ENCODE measurements at regions not wholly inside any gene's neighbourhood (a gene's known extent, or its start where the extent isn't known, plus 50 kb on each side); places are given as distances from the start of the nearest gene placed in this dataset.

DNA sequence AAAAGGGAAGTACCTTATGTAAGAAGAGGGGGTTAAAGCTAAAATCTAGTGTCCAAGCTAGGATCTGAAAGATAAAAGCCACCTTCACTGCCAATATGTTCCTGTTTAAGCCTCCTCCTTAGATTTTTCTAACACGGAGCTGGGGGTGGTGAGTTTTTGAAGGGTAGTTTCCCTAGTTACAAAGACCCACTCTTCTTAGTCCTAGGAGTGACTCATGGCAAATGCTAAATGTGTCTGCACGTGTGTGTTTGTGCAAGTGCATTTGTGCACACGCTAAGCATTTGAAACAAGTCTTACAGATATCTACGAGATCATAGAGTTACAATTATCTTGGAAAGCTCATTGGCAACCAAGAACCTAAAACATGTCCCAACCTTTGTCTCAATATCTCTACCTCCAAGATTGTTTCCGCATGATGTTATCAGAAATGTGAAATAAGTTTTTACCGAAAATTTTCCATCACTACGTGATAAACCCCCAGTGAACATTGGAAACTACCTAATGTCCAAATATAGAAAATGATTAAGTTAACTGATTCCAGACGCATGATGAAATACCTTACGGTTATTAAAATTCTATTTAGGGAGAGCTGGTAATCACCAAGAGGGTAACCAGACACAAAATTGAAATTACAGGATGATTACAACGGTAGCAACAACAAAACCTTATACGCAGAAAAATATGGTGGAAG, 78.0 kb upstream of the HRH2 start:
- H3K4me1 ChIP-seq = peaks cover 15 to 28% (median 25%) of the 10 kb centered on the region in 10 experiments
- no peak overlapping the region for H3K9ac ChIP-seq
- no peak for TF ChIP-seq Cebpa-rat (IDR thresholded peaks at IDR 0.05)
- peaks cover 4 to 31% (median 15%) of the 10 kb centered on the region in 11 experiments; a peak in 19 of 22 replicates for H3K9me3 ChIP-seq (replicated peaks in 1 of 11)
- no peaks in the 10 kb centered on the region for H3K27me3 ChIP-seq
- no peaks in the 10 kb centered on the region for H4K20me1 ChIP-seq
- no peak overlapping the region for H3K27ac ChIP-seq
- H3K4me2 ChIP-seq = no peak overlapping the region
- no peaks in the 10 kb centered on the region for H3K36me3 ChIP-seq
- H3K4me3 ChIP-seq = no peak overlapping the region

DNA sequence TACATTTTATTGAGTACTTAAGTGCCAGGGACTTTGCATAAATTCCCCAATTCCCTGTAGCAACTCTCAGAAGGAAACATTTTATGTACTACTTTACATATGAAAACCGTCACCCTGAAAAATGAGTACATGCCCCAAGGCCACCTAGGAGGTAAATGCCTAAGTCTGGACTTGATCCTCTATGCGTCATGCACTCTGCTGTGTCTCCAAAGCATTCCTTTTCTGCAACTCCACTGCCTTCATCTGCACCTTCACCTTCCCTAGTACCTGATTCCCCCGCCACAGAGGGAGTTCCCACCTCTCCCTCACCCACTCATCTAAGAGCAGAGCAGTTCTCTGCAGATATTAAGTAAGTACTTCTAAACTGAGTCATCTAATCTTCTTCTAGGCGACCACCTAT, 75.2 kb upstream of the HRH2 start:
- H3K36me3 ChIP-seq = no peaks in the 10 kb centered on the region
- no peak for TF ChIP-seq Cebpa-rat (IDR thresholded peaks at IDR 0.05)
- no peaks in the 10 kb centered on the region for H4K20me1 ChIP-seq
- H3K4me3 ChIP-seq = no peak overlapping the region
- H3K4me2 ChIP-seq = no peak overlapping the region
- peaks cover 0 to 10% (median 4%) of the 10 kb centered on the region in 10 experiments; a peak in 14 of 20 replicates for H3K4me1 ChIP-seq
- peaks cover 4 to 45% (median 15%) of the 10 kb centered on the region in 11 experiments; a peak in 19 of 22 replicates for H3K9me3 ChIP-seq (replicated peaks in 1 of 11)
- H3K27me3 ChIP-seq = no peaks in the 10 kb centered on the region
- H3K9ac ChIP-seq = no peak overlapping the region
- H3K27ac ChIP-seq = no peak overlapping the region

DNA sequence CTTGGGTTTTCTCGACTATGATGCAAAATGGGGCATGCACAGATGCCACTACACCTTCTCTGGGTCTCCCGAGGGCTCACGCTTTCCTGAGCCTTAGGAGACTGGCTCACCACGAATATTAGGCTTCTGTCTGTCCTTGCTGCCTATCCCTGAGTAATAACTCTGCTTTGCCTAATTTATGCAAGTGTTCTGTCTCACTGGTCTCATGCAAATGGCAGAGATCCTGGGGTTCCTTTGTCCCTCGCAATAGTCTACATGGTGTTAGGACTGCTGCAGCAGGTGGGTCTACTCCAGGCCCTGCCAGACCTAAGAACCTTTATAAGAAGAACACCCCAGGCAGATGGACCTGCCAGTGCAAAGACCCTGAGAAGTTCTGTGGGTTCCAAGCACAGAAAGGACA, 72.3 kb upstream of the HRH2 start:
- Histone ChIP-seq H3K27ac (no peak overlapping the region), H3K4me1 (peaks cover 4 to 28% (median 6%) of the 10 kb centered on the region in 10 experiments; a peak in 18 of 20 replicates), H3K4me3 (no peak overlapping the region), H3K36me3 (no peaks in the 10 kb centered on the region), H3K9me3 (replicated peaks in 1 of 11) (peaks cover 4 to 45% (median 13%) of the 10 kb centered on the region in 11 experiments; a peak in 19 of 22 replicates), H3K9ac (no peak overlapping the region), H3K27me3 (no peaks in the 10 kb centered on the region), H3K4me2 (no peak overlapping the region), H4K20me1 (no peaks in the 10 kb centered on the region)
- no peak for TF ChIP-seq Cebpa-rat (IDR thresholded peaks at IDR 0.05)

DNA sequence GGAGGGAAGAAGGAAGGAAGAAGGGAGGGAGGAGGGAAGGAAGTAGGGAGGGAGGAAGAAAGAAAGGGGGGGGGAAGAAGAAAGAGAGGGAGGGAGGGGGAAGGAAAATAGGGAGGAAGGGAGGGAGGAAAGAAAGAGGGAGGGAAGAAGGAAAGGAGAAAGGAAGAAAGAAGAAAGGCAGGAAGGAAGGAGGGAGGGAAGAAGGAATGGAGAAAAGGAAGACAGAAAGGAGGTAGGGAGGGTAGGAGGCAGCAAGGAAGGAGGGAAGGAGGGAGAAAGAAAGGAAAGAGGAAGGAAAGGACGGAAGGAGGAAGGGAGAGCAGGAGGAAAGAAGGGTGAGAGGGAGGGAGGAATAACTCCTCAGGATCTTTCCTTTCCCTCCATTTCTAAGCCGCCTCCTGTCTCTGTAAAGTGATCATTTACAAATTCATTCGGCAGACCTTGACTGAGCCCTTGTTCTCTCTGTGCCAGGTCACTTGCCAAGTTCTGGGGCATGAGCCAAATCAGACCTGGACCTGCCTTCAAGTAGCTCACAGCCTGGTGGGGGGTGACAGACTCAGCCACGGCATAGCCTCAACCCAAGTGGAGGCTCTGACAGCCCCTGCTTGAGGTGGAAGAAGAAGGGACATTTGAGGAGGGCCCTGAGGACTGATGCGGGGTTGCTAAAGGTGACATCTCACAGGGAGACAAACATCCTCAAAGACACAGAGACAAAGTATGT, 69.0 kb upstream of the HRH2 start:
- Histone ChIP-seq H3K4me2 (peak overlapping the region in 2 of 11 experiments; percentile 74 to 93; a peak in 3 of 22 replicates), H3K9ac (no peak overlapping the region), H3K4me3 (no peak overlapping the region), H3K27ac (peak overlapping the region in 2 of 11 experiments; percentile 66 to 73; a peak in 5 of 22 replicates), H3K9me3 (replicated peaks in 1 of 11) (peaks cover 0 to 22% (median 0%) of the 10 kb centered on the region in 11 experiments; a peak in 8 of 22 replicates), H4K20me1 (no peaks in the 10 kb centered on the region), H3K36me3 (no peaks in the 10 kb centered on the region), H3K27me3 (no peaks in the 10 kb centered on the region), H3K4me1 (peaks cover 7 to 46% (median 13%) of the 10 kb centered on the region in 10 experiments; a peak in 18 of 20 replicates)
- TF ChIP-seq Cebpa-rat (IDR thresholded peaks at IDR 0.05) = no peak

DNA sequence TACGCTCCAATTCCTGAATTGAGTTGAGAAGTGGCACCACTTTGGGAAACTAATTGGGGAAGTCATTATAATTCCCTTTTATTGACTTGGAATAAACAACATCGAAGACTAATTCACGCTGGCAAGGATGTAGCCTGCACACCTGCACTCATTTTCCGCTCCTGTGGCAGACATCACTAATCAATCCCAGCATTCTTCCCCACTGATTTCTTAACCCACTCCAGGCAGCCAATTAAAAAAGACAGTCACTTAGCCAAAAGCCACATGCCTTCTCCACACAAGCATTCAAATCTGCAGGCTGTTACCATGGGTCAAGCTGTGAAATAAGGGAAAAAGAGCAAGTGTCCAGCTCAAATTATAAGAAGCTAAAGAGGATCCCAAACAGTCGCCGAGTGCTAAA, 68.2 kb upstream of the HRH2 start:
- no peaks in the 10 kb centered on the region for H3K27me3 ChIP-seq
- H3K4me3 ChIP-seq = no peak overlapping the region
- no peaks in the 10 kb centered on the region for H4K20me1 ChIP-seq
- no peaks in the 10 kb centered on the region for H3K36me3 ChIP-seq
- H3K9me3 ChIP-seq (replicated peaks in 1 of 11) = peaks cover 0 to 27% (median 0%) of the 10 kb centered on the region in 11 experiments; a peak in 7 of 22 replicates
- TF ChIP-seq Cebpa-rat (IDR thresholded peaks at IDR 0.05) = no peak
- peak overlapping the region in 3 of 11 experiments; percentile 36 to 73 (median 66); a peak in 5 of 22 replicates for H3K27ac ChIP-seq
- H3K4me2 ChIP-seq = peak overlapping the region in 3 of 11 experiments; percentile 74 to 93 (median 79); a peak in 6 of 22 replicates
- H3K9ac ChIP-seq = 0 out of 22 replicates have a peak overlapping the region, but pooled peaks of 1 of the 11 experiments have one; percentile 29
- H3K4me1 ChIP-seq = peaks cover 7 to 46% (median 13%) of the 10 kb centered on the region in 10 experiments; a peak in 18 of 20 replicates

DNA sequence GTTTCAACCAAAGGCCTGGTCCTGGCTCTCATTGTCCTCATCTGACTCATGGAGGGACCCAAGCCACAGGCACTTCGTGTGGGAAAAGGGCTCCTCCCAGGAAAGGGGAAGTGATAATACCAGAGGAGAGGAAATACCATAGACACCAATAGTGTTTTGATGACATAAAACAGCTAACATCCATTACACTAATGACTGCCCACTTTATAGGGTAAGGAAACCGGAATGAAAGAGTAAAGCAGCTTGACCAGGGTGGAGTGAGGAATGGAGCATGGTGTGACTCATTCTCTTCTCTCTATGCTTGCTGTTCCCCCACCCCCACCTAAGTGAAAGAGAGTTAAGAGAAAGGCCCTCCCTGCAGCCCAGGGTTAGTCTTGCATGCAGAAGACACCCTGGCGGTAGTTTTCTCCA, 67.4 kb upstream of the HRH2 start:
- Histone ChIP-seq H4K20me1 (no peaks in the 10 kb centered on the region), H3K36me3 (no peaks in the 10 kb centered on the region), H3K4me2 (peak overlapping the region in 10 of 11 experiments; percentile 4 to 93 (median 66); a peak in 20 of 22 replicates), H3K4me1 (peaks cover 7 to 46% (median 13%) of the 10 kb centered on the region in 10 experiments; a peak in 18 of 20 replicates), H3K4me3 (no peak overlapping the region), H3K27me3 (no peaks in the 10 kb centered on the region), H3K27ac (peak overlapping the region in 4 of 11 experiments; percentile 36 to 73 (median 64); a peak in 8 of 22 replicates), H3K9ac (peak overlapping the region in 2 of 11 experiments; percentile 46 to 47; a peak in 3 of 22 replicates), H3K9me3 (replicated peaks in 1 of 11) (peaks cover 0 to 24% (median 0%) of the 10 kb centered on the region in 11 experiments; a peak in 7 of 22 replicates)
- TF ChIP-seq Cebpa-rat (IDR thresholded peaks at IDR 0.05) = no peak

DNA sequence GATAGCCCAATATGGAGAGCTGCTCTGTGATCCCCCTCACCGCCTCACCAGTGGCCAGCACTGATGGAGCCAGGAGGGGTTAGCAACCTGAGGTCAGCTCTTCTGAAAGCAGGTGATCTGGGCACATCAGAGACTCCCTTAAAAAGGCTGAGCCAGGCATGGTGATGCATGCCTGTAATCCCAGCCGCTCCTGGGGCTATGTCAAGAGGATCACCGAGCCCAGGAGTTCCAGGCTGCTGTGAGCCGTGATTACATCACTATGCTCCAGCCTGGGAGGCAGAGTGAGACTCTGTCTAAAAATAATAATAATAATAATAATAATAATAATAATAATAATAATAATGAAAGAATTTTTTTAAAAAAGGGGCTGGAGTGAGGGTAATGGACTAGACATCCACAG, 66.6 kb upstream of the HRH2 start:
- no peaks in the 10 kb centered on the region for H3K27me3 ChIP-seq
- H3K36me3 ChIP-seq = no peaks in the 10 kb centered on the region
- no peaks in the 10 kb centered on the region for H4K20me1 ChIP-seq
- H3K4me3 ChIP-seq = no peak overlapping the region
- peak overlapping the region in 6 of 11 experiments; percentile 60 to 93 (median 76); a peak in 12 of 22 replicates for H3K4me2 ChIP-seq
- H3K9ac ChIP-seq = peak overlapping the region in 1 of 11 experiments; percentile 47; a peak in 1 of 22 replicates
- no peak for TF ChIP-seq Cebpa-rat (IDR thresholded peaks at IDR 0.05)
- H3K27ac ChIP-seq = peak overlapping the region in 3 of 11 experiments; percentile 25 to 73 (median 69); a peak in 5 of 22 replicates
- peaks cover 0 to 16% (median 0%) of the 10 kb centered on the region in 11 experiments; a peak in 7 of 22 replicates for H3K9me3 ChIP-seq (replicated peaks in 1 of 11)
- peaks cover 7 to 46% (median 13%) of the 10 kb centered on the region in 10 experiments; a peak in 18 of 20 replicates for H3K4me1 ChIP-seq

DNA sequence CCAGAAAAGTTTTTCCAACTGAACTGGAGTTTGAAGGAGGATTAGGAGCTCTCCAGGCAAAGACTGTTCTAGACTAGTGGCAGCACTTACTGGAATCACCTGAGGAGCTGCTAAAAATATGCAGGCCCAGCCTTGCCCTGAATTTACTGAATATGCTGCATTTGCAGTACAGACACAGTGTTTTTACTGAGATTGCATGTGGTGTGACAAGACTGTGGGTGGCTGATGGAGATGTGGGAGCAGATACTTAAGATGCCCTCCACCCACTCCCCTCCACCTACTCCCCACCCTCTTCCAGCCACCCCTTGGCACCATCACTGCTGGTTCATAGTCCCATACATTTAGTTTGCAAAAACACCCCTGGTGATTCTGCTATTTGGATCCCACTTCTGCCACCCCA, 64.1 kb upstream of the HRH2 start:
- Histone ChIP-seq H3K27me3 (no peaks in the 10 kb centered on the region), H3K9ac (no peak overlapping the region), H3K27ac (no peak overlapping the region), H3K36me3 (no peaks in the 10 kb centered on the region), H4K20me1 (no peaks in the 10 kb centered on the region), H3K4me1 (peaks cover 7 to 36% (median 13%) of the 10 kb centered on the region in 10 experiments; a peak in 18 of 20 replicates), H3K4me2 (no peak overlapping the region), H3K4me3 (no peak overlapping the region), H3K9me3 (replicated peaks in 1 of 11) (peaks cover 0 to 9% (median 0%) of the 10 kb centered on the region in 11 experiments; a peak in 4 of 22 replicates)
- TF ChIP-seq Cebpa-rat (IDR thresholded peaks at IDR 0.05) = no peak

DNA sequence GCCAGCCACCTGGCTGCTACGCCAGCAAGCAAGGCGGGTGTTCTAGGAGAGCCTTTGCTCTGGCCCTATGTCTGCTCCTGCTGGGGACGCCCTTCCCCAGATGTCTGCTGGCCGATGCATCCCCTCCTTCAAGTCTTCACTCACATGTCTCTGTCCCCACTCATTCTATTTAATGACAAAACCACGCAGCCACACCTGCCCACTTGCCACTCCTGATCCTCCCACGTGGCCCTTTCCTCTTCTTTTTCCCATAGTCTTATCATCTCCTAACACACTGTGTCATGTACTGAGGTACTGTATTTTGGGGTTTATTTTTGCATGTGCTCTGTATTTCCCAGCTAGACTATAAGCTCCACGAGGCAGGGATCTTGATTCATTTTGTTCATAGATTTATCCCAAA, 62.0 kb upstream of the HRH2 start:
- Histone ChIP-seq H3K9me3 (replicated peaks in 1 of 11) (peaks cover 0 to 9% (median 0%) of the 10 kb centered on the region in 11 experiments; a peak in 4 of 22 replicates), H4K20me1 (no peaks in the 10 kb centered on the region), H3K4me3 (no peak overlapping the region), H3K27me3 (no peaks in the 10 kb centered on the region), H3K4me1 (peaks cover 0 to 17% (median 4%) of the 10 kb centered on the region in 10 experiments; a peak in 17 of 20 replicates), H3K9ac (no peak overlapping the region), H3K36me3 (no peaks in the 10 kb centered on the region), H3K27ac (no peak overlapping the region), H3K4me2 (no peak overlapping the region)
- no peak for TF ChIP-seq Cebpa-rat (IDR thresholded peaks at IDR 0.05)

Measured in BLaER1 treated with 17β-estradiol and CSF1 and Interleukin-3, amounts not matched to agents 10 nM and 100 nM (cell line).